SK-N-SH (cell line): ENCODE measurements at regions not wholly inside any gene's neighbourhood (a gene's known extent, or its start where the extent isn't known, plus 50 kb on each side); places are given as distances from the start of the nearest gene placed in this dataset.

Experiments
- CTCF ChIA-PET: fragments of 300-600, 350-600 bp; formaldehyde crosslinking; extraction: SDS; loops from one replicate; lab custom pipeline; 2021; lab: Yijun Ruan, JAX
- POLR2A ChIA-PET: fragments of 350-600 bp; sonication (Branson Sonifier 250); formaldehyde crosslinking; extraction: SDS; loops from one replicate; lab custom pipeline; 2020; ENCODE audit warnings: antibody characterized with exemption, inconsistent platforms; lab: Yijun Ruan, JAX
- DNase-seq: peaks from one replicate; pipeline ENCODE4 v3.0.0; 2012
- H2AFZ ChIP-seq: fragments of 200-600 bp; sonication (generic); 2 replicates; pipeline ENCODE4 v1.8.1; 2016; ENCODE audit warnings: antibody characterized with exemption, mild to moderate bottlenecking, low read depth
- H3F3A ChIP-seq: fragments of 200-600 bp; sonication (generic); replicated peaks from 2 replicates; pipeline ENCODE3; 2016; ENCODE audit warnings: antibody characterized with exemption, mild to moderate bottlenecking; ENCODE audit not compliant: insufficient read depth
- H3K27ac ChIP-seq, 2 experiments: fragments of 200-500 bp in 1 of 2; fragments of 200-600 bp in 1 of 2; sonication (Bioruptor generic) in 1 of 2; sonication (generic), shearing (Covaris generic) in 1 of 2; 2 replicates each; pipeline versions ENCODE4 v1.5.1 to v1.6.1; 2014 to 2016; ENCODE audit warnings: low read depth in 2 of 2, inconsistent platforms in 1 of 2, low read length in 1 of 2, mild to moderate bottlenecking in 1 of 2, mixed read lengths in 1 of 2
- H3K27me3 ChIP-seq: fragments of 200-600 bp; sonication (generic), shearing (Covaris generic); 2 replicates; pipeline ENCODE4 v1.6.1; 2016; ENCODE audit warnings: mixed run types; ENCODE audit not compliant: insufficient read depth
- H3K36me3 ChIP-seq, 2 experiments: fragments of 200-500 bp in 1 of 2; fragments of 200-600 bp in 1 of 2; sonication (Bioruptor generic) in 1 of 2; sonication (generic) in 1 of 2; replicated peaks in 1 of 2; 2 replicates each; pipeline versions ENCODE3 to v1.5.1; 2014 to 2016; ENCODE audit warnings: low read length in 1 of 2, mild to moderate bottlenecking in 1 of 2; ENCODE audit not compliant: insufficient read depth in 2 of 2, control insufficient read depth in 1 of 2
- H3K4me1 ChIP-seq, 2 experiments: fragments of 200-500 bp in 1 of 2; fragments of 200-600 bp in 1 of 2; sonication (Bioruptor generic) in 1 of 2; sonication (generic), shearing (Covaris generic) in 1 of 2; 2 replicates each; pipeline versions ENCODE4 v1.5.1 to v1.6.1; 2014 to 2016; ENCODE audit warnings: low read depth in 1 of 2, low read length in 1 of 2, mixed run types in 1 of 2; ENCODE audit not compliant: insufficient read depth in 2 of 2, control insufficient read depth in 1 of 2
- H3K4me2 ChIP-seq: fragments of 200-600 bp; sonication (generic), shearing (Covaris generic); 2 replicates; pipeline ENCODE4 v1.6.1; 2017; ENCODE audit warnings: mixed run types
- H3K4me3 ChIP-seq, 2 experiments: fragments of 200-500 bp in 1 of 2; fragments of 200-600 bp in 1 of 2; sonication (Bioruptor generic) in 1 of 2; sonication (generic), shearing (Covaris generic) in 1 of 2; 2 replicates each; pipeline versions ENCODE4 v1.5.1 to v1.8.1; 2014 to 2016; ENCODE audit warnings: low read depth in 2 of 2, inconsistent platforms in 1 of 2, low read length in 1 of 2, mild to moderate bottlenecking in 1 of 2, mixed read lengths in 1 of 2, moderate library complexity in 1 of 2
- H3K79me2 ChIP-seq: fragments of 200-600 bp; sonication (generic); 2 replicates; pipeline ENCODE4 v1.8.1; 2017; ENCODE audit warnings: mild to moderate bottlenecking; ENCODE audit not compliant: insufficient read depth
- H3K9ac ChIP-seq: fragments of 200-600 bp; sonication (generic); 2 replicates; pipeline ENCODE4 v1.6.1; 2017; ENCODE audit warnings: mixed run types
- H3K9me2 ChIP-seq: fragments of 200-600 bp; sonication (generic); 2 replicates; pipeline ENCODE4 v1.6.1; 2017; ENCODE audit warnings: mixed run types
- H3K9me3 ChIP-seq: fragments of 200-600 bp; sonication (generic); 2 replicates; pipeline ENCODE4 v1.6.1; 2017; ENCODE audit warnings: mixed run types, mild to moderate bottlenecking, moderate library complexity
- H4K20me1 ChIP-seq: fragments of 200-600 bp; sonication (generic); 2 replicates; pipeline ENCODE4 v1.6.1; 2017; ENCODE audit warnings: mild to moderate bottlenecking, mixed run types; ENCODE audit not compliant: insufficient read depth
- EP300 ChIP-seq, 2 experiments: IDR thresholded peaks; 2 replicates each; pipeline versions ENCODE4 v1.4.0 to v1.6.1; 2012; ENCODE audit warnings: borderline replicate concordance in 1 of 2, low read depth in 1 of 2, low read length in 1 of 2
- FOXJ3 ChIP-seq: sonication (generic); formaldehyde crosslinking; IDR thresholded peaks from 2 replicates; pipeline ENCODE4 v1.5.1; 2020; ENCODE audit warnings: mild to moderate bottlenecking, missing genetic modification reagents
- FOXM1 ChIP-seq: IDR thresholded peaks from 2 replicates; pipeline ENCODE4 v1.4.0; 2012; ENCODE audit warnings: low read depth, mild to moderate bottlenecking
- GABPA ChIP-seq: IDR thresholded peaks from 2 replicates; pipeline ENCODE4 v1.4.0; 2012; ENCODE audit warnings: low read depth, mild to moderate bottlenecking
- GATA2 ChIP-seq: sonication (generic); formaldehyde crosslinking; IDR thresholded peaks from 2 replicates; pipeline ENCODE4 v1.5.0; 2020; ENCODE audit warnings: mild to moderate bottlenecking, missing genetic modification reagents
- JUND ChIP-seq: IDR thresholded peaks from 2 replicates; pipeline ENCODE4 v1.4.0; 2012
- MEF2A ChIP-seq: IDR thresholded peaks from 2 replicates; pipeline ENCODE4 v1.4.0; 2012; ENCODE audit warnings: low read depth, borderline replicate concordance
- MXI1 ChIP-seq: IDR thresholded peaks from 2 replicates; pipeline ENCODE4 v1.6.1; 2012; ENCODE audit warnings: mild to moderate bottlenecking, low read depth, low read length, improper control_type of control experiment
- NFIC ChIP-seq: IDR thresholded peaks from 2 replicates; pipeline ENCODE4 v1.4.0; 2012; ENCODE audit warnings: borderline replicate concordance
- RAD21 ChIP-seq: IDR thresholded peaks from 2 replicates; pipeline ENCODE4 v1.6.1; 2012; ENCODE audit warnings: mild to moderate bottlenecking, low read length
- SIN3A ChIP-seq: IDR thresholded peaks from 2 replicates; pipeline ENCODE4 v1.6.1; 2012; ENCODE audit warnings: low read depth, mild to moderate bottlenecking, low read length, moderate library complexity, borderline replicate concordance
- TEAD4 ChIP-seq: IDR thresholded peaks from 2 replicates; pipeline ENCODE4 v1.4.0; 2012; ENCODE audit warnings: mild to moderate bottlenecking, borderline replicate concordance; ENCODE audit not compliant: insufficient read depth
- YY1 ChIP-seq: IDR thresholded peaks from 2 replicates; pipeline ENCODE4 v1.4.0; 2012; ENCODE audit warnings: low read depth, mild to moderate bottlenecking
- WGBS: methylation state at CpG from one replicate; pipeline ENCODE4 v1.1.6; 2017; ENCODE audit warnings: low lambda C conversion rate; 5-methylcytosine and 5-hydroxymethylcytosine counted together
- TF ChIP-seq, protein P1 (sequence below): fragments of 200-600 bp; sonication (generic); IDR thresholded peaks from 2 replicates; pipeline ENCODE4 v1.6.1; 2017; ENCODE audit warnings: antibody characterized with exemption, mild to moderate bottlenecking, moderate library complexity
- TF ChIP-seq, protein P2 (sequence below): fragments of 150-350 bp; IDR thresholded peaks from 2 replicates; pipeline ENCODE4 v1.6.1; 2017; ENCODE audit warnings: antibody characterized with exemption, low read length, low read depth, borderline replicate concordance

DNA sequence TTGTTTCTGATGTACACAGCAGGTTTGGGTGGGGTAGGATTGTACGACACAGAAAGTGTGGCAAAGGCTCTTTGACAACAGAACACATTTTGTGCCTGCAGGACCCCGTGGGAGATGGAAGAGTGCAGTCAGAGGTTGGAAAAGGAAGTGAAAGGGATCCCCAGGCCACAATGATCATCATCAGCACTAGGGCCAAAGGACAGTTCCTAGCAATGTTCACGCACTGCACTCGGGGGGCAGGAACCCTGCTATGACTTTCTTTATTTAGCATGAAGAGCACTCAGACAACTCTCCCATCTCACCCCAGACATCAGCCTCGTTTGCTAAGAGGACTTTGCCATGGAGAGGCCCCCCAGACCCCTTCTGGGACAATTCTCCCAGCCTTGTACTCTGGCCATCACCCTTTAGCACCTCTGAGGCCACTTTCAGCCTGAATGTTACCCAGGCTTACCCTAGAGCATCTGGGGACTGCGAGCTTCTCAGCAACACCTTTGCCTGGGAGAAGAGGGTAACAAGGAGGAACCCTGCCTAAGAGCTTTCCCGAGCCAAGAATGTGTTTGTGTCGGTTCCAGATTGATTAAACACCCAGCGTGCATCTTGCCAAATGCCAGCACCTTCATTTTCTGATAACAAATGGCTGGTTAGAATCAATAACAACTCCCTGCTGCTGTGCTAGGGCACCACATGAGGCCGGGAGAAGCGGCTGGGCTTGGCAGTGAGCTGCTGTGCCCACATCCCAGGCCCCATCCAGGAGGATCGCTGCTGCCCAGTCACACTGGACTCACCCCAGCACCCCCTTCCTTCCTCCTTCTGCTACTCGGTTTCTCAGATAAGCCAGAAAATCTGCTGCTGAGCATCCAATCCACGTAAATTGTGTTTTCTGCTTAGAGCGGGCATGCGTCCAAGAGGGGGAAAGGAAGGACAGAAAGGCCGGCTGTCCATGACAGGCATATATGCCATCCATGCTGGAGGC lies 633.1 kb downstream of the AJAP1 start:
- no peaks in the 10 kb centered on the region for H3K9me2 ChIP-seq
- H2AFZ ChIP-seq, result no peak overlapping the region
- H3K27ac ChIP-seq, result peak overlapping the region in 1 of 2 experiments; percentile 84; a peak in 2 of 4 replicates
- no peak overlapping the region for H3K9ac ChIP-seq
- TF ChIP-seq JUND (no peak), EP300 (IDR thresholded peaks at IDR 0.05; ENCODE audit: borderline replicate concordance in 1 of 2, low read depth in 1 of 2, low read length in 1 of 2) (peak in 1 of 2 experiments; percentile 33; a peak in 1 of 4 replicates), GATA2 (CRISPR knock-in tag) (peak; percentile 65; the same call in 1 of the 2 replicates)
- no peaks in the 10 kb centered on the region for H3F3A ChIP-seq
- no peaks in the 10 kb centered on the region for H4K20me1 ChIP-seq
- H3K4me1 ChIP-seq, result peaks cover 0 to 16% of the 10 kb centered on the region in 2 experiments; a peak in 1 of 4 replicates
- ChIA-PET POLR2A (interaction anchor here (0.6 to 1.6 kb wide), 2 partner anchors 9 to 380 kb away, joined by 3 to 4 read pairs; no protein-coding TSS in a partner anchor), CTCF (interaction anchor here (0.7 to 2.5 kb wide), 5 partner anchors 9 to 333 kb away, joined by 3 to 11 read pairs (median 5); no protein-coding TSS in a partner anchor)
- DNase-seq, result peak; percentile 70
- no peaks in the 10 kb centered on the region for H3K36me3 ChIP-seq
- H3K79me2 ChIP-seq, result no peaks in the 10 kb centered on the region
- H3K4me3 ChIP-seq, result no peak overlapping the region
- no peak overlapping the region for H3K4me2 ChIP-seq
- H3K27me3 ChIP-seq, result no peaks in the 10 kb centered on the region
- 12% methylated on average over 14 of the region's 17 CpGs for WGBS
- H3K9me3 ChIP-seq, result no peaks in the 10 kb centered on the region

DNA sequence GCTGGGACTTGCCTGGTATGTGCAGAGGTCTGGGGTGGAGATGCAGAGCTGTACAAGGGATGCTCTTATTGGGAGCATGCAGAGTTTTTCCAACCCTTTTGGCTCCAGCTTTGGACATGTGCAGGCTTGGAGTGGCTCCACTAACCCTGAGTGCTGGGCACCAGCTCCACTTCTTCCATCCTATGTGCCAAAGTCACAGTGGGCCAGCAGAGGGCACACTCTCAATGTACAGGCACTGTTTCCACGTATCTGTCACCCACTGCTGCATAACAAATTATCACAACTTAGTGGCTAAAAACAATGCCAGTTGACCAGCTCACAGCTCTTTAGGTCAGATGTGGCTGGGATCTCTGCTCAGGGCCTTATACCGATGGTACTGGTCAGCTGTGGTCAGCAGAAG lies 631.8 kb downstream of the AJAP1 start:
- Histone ChIP-seq H3K9ac (no peak overlapping the region), H3K9me2 (no peaks in the 10 kb centered on the region), H3K4me1 (peaks cover 0 to 16% of the 10 kb centered on the region in 2 experiments; a peak in 1 of 4 replicates), H3K4me2 (no peak overlapping the region), H3K4me3 (no peak overlapping the region), H3K79me2 (no peaks in the 10 kb centered on the region), H3K36me3 (no peaks in the 10 kb centered on the region), H3K27me3 (no peaks in the 10 kb centered on the region), H2AFZ (no peak overlapping the region), H3K27ac (no peak overlapping the region), H3F3A (no peaks in the 10 kb centered on the region), H3K9me3 (no peaks in the 10 kb centered on the region), H4K20me1 (no peaks in the 10 kb centered on the region)
- CTCF ChIA-PET, result interaction anchor here (0.8 to 2.5 kb wide), 6 partner anchors 9 to 632 kb away, joined by 4 to 11 read pairs (median 5); partner anchors contain the start of gene AJAP1
- whole genome bisulfite sequencing, result 13% methylated on average over 2 of the region's 2 CpGs
- no peak for TF ChIP-seq NFIC
- TF ChIP-seq RAD21, result peak; percentile 40; the same call in 1 of the 2 replicates
- POLR2A ChIA-PET, result no interaction called here
- no peak for DNase-seq

DNA sequence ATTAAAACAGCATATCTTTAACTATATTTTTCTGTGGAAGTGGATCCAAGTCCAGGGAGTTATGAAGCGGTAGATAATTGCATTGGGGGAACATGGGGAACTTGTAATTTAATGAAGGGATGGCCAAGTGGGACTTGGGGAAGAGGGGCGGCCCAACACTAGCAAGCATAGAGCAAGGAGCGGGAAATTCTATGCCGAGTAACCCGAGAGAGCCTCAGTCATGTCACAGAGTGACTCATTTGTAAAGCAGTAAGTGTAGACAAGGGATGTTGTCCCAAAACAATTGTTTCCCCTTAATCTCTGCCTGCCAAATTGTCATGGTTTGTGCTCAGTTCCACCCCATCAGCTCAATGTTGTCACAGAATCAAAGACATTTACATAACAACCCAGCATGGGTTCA lies 620.1 kb downstream of the AJAP1 start:
- Histone ChIP-seq H4K20me1 (no peaks in the 10 kb centered on the region), H3K9me3 (no peaks in the 10 kb centered on the region), H3K27ac (no peak overlapping the region), H3K4me3 (no peak overlapping the region), H3K4me2 (no peak overlapping the region), H2AFZ (no peak overlapping the region), H3K4me1 (no peaks in the 10 kb centered on the region; a peak in 1 of 4 replicates), H3K9me2 (no peaks in the 10 kb centered on the region), H3K27me3 (no peaks in the 10 kb centered on the region), H3K9ac (no peak overlapping the region), H3K79me2 (no peaks in the 10 kb centered on the region), H3K36me3 (no peaks in the 10 kb centered on the region), H3F3A (no peaks in the 10 kb centered on the region)
- TF ChIP-seq TEAD4 (no peak), FOXJ3 (no peak), FOXM1 (no peak), SIN3A (no peak), GABPA (no peak), MEF2A (no peak), YY1 (no peak), MXI1 (no peak), RAD21 (no peak)
- TF ChIP-seq, protein P1, sequence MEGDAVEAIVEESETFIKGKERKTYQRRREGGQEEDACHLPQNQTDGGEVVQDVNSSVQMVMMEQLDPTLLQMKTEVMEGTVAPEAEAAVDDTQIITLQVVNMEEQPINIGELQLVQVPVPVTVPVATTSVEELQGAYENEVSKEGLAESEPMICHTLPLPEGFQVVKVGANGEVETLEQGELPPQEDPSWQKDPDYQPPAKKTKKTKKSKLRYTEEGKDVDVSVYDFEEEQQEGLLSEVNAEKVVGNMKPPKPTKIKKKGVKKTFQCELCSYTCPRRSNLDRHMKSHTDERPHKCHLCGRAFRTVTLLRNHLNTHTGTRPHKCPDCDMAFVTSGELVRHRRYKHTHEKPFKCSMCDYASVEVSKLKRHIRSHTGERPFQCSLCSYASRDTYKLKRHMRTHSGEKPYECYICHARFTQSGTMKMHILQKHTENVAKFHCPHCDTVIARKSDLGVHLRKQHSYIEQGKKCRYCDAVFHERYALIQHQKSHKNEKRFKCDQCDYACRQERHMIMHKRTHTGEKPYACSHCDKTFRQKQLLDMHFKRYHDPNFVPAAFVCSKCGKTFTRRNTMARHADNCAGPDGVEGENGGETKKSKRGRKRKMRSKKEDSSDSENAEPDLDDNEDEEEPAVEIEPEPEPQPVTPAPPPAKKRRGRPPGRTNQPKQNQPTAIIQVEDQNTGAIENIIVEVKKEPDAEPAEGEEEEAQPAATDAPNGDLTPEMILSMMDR, result no peak
- TF ChIP-seq, protein P2, sequence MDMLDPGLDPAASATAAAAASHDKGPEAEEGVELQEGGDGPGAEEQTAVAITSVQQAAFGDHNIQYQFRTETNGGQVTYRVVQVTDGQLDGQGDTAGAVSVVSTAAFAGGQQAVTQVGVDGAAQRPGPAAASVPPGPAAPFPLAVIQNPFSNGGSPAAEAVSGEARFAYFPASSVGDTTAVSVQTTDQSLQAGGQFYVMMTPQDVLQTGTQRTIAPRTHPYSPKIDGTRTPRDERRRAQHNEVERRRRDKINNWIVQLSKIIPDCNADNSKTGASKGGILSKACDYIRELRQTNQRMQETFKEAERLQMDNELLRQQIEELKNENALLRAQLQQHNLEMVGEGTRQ, result no peak
- POLR2A ChIA-PET, result no interaction called here
- CTCF ChIA-PET, result interaction anchor here (1.2 to 2.2 kb wide), 4 partner anchors 9 to 618 kb away, joined by 3 to 8 read pairs (median 5); no protein-coding TSS in a partner anchor
- DNase-seq, result no peak
- 26% methylated on average over 5 of the region's 5 CpGs for WGBS
